NT2/D1 (cell line): ENCODE measurements at regions not wholly inside any gene's neighbourhood (a gene's known extent, or its start where the extent isn't known, plus 50 kb on each side); places are given as distances from the start of the nearest gene placed in this dataset.
"Not testable (repeated sequence)": the region's sequence is repeated elsewhere in the genome, so short reads cannot be mapped to it uniquely, and the experiment has no call there.

Experiments used
- YY1 ChIP-seq: IDR thresholded peaks from 2 replicates; pipeline ENCODE4 v1.6.1; 2011; ENCODE audit not compliant: insufficient read length, insufficient read depth
- ZNF274 ChIP-seq: IDR thresholded peaks from 2 replicates; pipeline ENCODE4 v1.6.1; 2011; ENCODE audit warnings: mild to moderate bottlenecking, low read depth, low read length

GRCh38 chr1:95669638-95670037 lies 435.6 kb downstream of the RWDD3 start:
- not testable (repeated sequence) for TF ChIP-seq YY1, ZNF274
